CD4-positive, alpha-beta T cell treated with Interleukin-21 for 1 hour (primary cell): ENCODE measurements at regions not wholly inside any gene's neighbourhood (a gene's known extent, or its start where the extent isn't known, plus 50 kb on each side); places are given as distances from the start of the nearest gene placed in this dataset.

Source experiments
- DNase-seq: peaks from one replicate; pipeline ENCODE4 v3.0.0-alpha.2; 2020

DNA sequence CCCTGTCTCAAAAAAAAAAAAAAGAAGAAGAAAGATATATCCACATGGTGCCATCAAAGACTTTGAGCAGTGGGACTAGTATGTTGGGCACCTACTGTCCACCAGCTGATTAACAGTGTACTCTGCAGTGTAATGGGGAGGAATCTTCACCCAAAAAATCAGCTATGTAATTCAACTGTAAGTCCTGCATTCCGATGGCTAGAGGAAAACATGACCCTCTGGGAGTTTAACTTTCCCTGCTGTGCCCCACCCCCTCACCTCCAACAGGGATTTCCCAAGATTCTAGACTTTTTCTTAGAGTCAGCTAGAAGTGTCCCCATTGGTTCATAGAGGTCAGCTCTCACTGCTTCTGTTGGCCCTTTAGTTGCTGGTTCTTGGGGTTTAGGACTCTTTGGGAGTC is 221.2 kb upstream of the CLINT1 start:
- no peak for DNase-seq

GRCh38 chr5:158079097-158079496 is 220.2 kb upstream of the CLINT1 start:
- DNase-seq, result no peak

DNA sequence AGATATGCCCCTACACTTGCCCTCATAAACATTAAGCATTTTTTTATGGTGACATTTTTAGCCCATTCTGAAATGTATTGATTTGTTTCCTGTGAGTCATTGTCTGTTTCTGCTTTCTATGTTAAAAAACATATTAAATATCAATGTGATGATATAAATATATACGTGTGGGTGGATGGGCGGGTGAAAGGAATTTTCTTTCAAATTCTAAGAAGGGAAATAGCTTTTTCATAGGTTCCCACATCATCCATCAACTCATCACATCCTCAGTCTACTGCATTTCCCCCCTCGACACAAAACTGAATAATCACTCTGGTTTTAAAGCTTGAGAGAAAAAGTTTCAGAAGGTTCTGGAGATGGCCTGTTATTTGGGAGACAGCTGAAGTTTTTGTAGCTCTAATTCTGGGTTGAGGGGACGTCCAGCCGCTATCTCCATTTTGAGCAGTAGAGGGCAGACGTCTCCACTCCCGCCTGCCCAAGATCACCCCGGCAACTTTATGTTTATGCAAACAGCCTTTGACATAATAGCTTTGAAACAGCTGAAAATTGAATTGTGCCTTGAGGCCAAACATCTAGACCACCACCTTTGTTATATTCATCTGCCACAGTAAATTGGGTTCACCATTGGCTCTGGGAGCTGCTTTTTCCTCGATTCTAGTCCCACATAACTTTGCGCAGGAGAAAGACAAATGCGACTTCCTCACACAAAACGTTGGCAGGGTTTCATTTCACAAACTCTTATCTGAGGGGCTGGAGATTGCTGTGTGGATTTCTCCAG is 216.2 kb upstream of the CLINT1 start:
- peak; percentile 43 for DNase-seq

GRCh38 chr5:158074597-158074991 is 215.6 kb upstream of the CLINT1 start:
- DNase-seq, result no peak

DNA sequence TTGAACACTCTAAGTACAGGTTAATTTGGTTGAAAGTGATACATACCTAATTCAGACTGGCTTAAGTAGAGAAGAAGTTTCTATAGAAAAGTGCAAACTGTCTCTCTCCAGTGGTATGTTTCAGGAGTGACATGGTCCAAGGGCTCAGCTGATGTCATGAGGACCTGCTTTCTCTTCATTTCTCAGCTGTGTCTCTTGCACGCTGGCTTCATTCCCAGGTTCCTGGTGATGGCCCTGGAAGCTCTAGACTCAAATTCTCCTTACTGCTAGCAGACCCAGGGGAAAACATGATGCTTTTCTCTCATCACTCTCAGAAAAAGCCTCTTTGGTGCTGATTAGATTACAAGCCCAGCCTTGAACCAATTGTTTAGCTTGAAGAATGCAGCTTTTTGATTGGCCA is 211.9 kb upstream of the CLINT1 start:
- no peak for DNase-seq

GRCh38 chr5:158069838-158070237 is 210.9 kb upstream of the CLINT1 start:
- DNase-seq, result no peak

DNA sequence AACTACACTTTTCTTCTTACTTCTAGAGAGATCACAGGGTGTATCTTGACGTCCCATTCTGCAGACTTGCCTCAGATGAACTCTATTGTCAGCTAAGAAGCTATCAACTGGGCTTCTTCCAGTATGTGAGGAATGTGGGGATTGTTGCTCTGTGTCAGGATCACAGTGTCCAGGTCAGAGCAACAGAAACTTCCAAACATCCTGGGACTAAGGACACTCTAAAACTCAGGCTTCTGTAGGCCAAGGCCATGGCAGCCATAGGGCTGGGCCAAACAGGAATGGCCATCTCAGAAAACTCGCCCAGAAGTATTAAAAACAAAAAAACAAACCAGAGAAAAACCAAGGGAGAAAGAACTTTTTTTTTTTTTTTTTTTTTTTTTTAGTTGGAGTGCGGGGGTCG is 210.0 kb upstream of the CLINT1 start:
- DNase-seq, result no peak

DNA sequence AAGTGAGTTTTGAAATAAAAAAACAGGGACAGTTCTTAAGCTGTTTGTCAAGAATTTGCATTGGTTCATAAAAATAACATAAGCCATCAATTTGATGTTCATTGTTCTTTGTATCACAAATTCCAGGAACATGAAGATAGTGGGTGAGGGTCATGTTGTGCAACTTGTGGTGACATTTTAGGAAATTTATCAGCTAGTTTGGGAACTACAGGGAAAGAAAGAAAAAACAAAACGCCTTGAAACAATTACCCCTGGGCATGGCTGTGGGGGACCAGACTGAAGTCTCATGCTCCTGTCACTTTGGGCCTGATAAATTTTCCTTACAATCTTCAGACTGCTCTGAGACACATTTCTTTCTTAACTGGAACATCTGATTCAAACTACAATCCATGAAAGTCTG is 207.1 kb upstream of the CLINT1 start:
- DNase-seq, result no peak

- no peak for DNase-seq
Measured at GRCh38 chr5:158064334-158065123, 205.6 kb upstream of the CLINT1 start.

DNA sequence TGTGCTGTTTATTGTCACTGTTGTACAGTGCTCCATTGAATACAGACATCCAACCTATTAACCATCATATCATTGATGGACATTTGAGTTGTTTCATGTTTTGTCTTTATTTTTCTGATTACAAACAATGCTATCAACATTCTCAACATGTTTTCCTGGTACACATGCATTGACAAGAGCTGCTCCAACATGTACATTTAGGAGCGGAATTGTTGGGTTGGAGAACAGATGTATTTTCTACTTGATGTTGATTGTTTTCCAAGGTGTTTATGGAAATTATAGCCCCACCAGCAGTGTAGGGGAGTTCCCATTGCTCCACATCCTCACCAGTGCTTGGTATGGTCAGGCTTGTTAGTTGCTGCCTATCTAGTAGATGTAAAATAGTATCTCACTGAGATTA is 204.1 kb upstream of the CLINT1 start:
- DNase-seq, result no peak

- no peak for DNase-seq
Measured at GRCh38 chr5:158061451-158061850, 202.5 kb upstream of the CLINT1 start.

- DNase-seq, result no peak
Measured at GRCh38 chr5:158060212-158060611, 201.3 kb upstream of the CLINT1 start.

DNA sequence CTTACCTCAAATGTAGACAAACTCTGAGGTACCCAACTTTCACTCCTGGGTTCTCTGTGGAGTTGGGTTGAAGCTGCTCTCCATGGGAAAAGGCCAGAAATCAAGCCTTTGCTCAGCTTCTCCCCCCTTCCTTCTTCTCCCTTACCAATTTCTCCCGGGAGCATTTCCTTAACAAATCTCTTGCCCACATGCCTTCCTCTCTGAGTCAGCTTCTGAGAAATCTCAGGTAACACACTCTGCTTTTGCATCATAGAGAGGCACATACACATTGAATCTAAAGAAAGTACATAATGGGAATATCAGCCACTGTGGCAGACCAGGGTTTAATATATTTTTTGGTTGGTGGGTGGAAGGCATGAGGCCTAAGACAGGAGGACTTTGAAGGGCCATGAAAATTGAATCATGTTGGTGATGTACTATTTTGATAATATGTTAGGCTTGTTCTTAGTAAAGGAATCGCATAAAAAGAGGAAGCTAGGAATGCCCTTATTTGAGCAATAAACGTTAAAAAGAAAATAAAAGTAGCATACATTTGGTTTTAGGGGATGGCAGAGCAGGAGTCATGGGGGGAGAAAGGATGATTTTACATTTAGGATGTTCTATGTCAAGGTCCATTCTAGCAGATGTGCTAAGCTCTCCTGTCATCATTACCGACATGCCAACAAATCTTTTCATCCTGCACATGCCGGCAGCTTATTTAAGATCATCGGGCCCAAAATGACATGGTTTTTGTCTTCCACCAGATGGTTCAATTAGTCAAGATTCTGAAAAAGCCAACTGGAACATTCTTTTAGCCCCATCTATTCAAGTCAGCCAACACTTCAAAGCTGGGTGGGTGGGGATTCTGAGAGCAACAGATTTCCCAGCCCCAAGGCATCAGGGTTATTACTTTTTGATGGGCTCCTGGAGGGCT is 199.5 kb upstream of the CLINT1 start:
- DNase-seq, result no peak

DNA sequence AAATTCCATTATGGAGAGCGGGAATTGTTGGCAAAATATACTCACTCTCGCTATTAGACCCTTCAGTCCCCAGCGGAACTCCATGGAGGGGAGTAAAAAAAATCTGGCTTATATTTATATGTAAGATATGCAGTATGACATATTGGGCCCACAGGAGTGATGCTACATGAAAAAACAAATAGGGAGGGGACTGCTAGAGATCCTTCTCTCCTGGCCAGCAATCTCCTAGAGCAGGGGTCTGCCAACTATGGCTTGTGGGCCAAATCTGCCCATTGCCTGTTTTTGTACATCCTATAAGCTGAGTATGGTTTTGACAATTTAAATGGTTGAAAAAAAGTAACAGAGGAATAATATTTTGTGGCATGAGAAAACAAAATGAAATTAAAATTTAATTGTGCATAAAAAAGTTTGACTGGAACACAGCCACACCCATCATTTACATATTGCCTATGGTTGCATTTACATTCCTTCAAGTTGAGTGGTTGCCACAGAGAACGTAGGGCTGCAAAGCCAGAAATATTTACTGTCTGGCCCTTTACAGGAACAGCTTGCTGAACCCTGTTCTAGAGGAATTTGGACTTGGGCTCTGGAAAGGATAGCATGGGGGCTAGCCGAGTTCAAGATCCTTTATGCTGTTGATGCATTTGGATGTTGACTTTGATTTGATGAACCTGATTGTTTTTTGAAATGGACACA is 197.3 kb upstream of the CLINT1 start:
- no peak for DNase-seq

DNA sequence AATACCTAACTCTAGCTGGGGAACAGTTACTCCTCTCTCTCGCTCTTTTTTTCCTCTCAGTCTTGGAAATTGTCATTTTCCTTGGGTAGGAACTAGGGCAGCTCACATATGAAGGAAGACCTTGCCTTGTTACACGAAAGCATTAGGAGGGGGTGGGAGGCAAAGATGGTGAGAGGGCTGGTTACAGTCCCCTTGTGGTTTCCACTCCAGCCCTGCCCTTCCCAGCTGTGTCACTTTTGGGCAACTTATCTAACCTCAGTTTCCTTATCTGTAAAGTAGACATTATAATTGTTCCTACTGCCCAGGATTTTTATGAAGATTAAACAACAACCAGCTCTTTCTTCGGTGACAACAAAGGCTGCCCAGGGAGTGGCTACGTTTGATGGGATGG is 196.2 kb upstream of the CLINT1 start:
- DNase-seq, result no peak

DNA sequence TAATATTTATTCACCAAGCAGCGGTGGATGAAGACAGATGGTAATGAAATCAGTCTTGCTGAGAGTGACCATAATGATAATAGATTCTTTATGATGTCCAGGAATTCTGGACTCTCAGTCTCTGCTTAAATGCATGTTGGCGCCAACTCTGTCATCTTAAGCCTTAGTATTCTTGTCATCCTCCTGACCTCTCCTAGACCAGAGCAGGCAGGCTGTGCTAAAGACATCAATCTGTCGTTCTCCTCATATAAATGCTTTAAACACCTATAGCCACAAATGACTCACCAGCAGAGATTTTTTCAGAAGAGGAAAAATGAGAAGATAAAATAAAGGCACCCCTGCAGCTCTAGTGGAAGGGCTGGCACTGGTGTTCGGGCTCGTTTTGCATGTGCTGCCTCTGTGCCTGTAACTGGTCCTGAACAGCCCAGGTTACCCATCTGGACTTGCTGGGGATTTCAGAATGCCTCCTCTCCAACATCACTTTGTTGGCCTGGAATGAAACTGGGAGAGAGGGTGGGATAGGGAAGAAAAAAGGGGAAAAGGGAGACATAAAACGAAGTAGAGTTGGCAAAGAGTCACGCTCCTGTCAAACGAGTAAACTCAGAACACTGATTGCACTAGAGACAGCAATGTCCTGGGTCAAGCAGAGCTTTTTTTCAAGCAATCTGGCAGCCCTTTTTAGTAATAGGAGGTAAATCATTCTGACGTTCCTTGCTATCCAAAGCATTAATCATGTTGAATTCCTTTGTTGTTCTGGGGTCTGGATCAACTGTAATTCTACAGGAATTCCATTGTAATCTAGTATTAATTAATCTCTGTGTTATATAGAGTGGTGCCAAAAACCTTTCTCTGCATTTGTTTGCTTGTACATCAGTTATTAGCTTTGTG is 195.5 kb upstream of the CLINT1 start:
- no peak for DNase-seq

DNA sequence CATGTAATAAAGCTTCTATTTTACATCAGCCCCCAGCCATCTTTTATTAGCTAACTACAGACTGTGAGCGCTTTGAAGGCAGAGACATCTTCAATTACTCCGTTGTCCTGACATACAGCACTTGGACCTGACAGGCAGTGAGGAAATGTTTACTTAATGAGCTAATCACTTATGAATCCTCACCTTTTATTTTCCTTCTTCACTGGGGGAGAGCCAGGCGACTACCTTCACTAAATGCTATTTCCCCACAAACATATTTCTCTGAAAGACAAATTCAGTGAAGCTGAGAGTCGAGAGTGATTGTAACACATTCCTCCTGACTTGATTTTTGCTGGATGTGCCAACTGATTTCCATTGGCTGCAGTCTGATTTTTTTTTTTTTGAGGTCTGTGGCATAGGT is 192.1 kb upstream of the CLINT1 start:
- no peak for DNase-seq

GRCh38 chr5:158050421-158050820 is 191.5 kb upstream of the CLINT1 start:
- DNase-seq, result no peak

DNA sequence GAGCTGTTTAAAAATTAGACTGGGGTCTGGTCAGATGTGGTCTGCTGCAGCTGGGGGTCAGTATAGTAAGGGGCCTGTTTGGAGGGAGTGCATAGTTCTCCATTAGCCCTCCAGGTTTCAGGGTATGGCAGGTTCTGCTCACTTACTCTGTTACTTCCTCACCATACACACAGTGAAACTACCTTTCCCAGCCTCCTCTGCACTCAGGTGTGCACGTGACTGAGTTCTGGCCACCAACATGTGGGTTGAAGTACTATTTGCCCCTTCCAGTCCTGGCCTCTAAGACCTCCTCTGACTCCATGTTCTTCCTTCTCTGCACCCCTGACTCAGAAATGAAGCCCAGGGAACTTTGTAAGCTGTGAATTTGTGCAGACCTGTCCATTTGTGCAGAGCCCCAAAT is 190.5 kb upstream of the CLINT1 start:
- DNase-seq, result no peak

DNA sequence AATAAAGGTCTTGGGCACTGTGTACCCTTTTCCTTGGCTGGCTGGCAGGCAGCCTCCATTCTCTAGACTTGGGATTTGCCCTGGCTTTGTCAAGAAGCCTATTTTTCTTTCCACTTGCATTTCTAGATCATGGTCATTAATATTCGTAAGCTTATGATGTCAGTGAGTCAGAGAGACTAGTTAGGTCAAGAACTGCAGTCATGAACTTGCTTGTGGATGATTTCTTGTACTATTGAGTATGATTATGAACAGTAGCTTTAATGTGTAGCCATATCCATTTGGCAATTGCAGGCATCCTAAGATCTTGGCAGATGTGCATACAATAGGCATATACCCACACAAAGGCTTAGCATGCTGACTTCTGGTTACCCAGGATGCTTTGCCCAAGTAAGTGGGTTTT is 186.8 kb upstream of the CLINT1 start:
- no peak for DNase-seq

GRCh38 chr5:158039911-158040347 is 181.0 kb upstream of the CLINT1 start:
- no peak for DNase-seq

DNA sequence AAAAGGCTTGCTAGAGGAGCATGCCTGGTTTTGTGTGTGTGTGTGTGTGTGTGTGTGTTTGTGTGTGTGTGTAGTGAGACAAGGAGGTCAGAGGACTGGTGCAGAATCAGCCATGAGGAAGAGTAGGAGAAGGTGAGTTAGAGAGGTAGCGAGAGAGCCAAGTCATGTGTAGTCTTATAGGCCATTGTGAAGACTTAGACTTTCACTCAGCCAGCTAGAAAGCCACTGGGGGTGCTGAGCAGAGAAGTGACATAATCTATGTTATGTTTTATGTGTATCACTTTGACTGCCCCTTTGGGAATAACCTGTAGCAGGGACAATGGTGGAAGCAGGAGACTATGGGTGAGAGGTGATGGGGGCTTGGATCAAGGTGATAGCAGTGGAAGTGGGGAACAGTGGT is 180.5 kb upstream of the CLINT1 start:
- no peak for DNase-seq
